NB4 (cell line): ENCODE measurements at regions not wholly inside any gene's neighbourhood (a gene's known extent, or its start where the extent isn't known, plus 50 kb on each side); places are given as distances from the start of the nearest gene placed in this dataset.

Source experiments
- POLR2A ChIP-seq: IDR thresholded peaks from 2 replicates; pipeline ENCODE4 v1.6.1; 2011; ENCODE audit warnings: mild to moderate bottlenecking; ENCODE audit not compliant: insufficient read length; ENCODE audit errors: extremely low read depth
- TF ChIP-seq, protein P1 (sequence below): IDR thresholded peaks from one replicate; pipeline ENCODE4 v1.5.1; 2012; ENCODE audit warnings: low read depth, low read length

DNA sequence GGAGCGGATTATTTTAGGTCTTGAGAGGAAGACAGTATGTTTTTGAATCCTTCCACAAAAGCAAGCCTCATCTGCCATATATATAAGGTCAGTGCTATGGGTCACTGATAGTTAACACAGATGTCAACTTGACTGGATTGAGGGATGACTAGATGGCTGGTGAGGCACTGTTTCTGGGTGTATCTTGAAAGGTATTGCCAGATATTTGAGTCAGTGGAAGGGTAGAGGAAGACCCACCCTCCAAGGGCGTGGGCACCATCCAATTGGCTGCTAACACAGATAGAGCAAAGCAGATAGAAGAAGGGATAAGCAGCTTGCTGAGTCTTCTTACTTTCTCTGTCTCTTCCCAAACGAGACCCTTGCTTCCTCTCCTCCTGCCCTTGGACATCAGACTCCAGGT is 185.0 kb upstream of the BTG1 start:
- TF ChIP-seq POLR2A, result no peak
- TF ChIP-seq, protein P1, sequence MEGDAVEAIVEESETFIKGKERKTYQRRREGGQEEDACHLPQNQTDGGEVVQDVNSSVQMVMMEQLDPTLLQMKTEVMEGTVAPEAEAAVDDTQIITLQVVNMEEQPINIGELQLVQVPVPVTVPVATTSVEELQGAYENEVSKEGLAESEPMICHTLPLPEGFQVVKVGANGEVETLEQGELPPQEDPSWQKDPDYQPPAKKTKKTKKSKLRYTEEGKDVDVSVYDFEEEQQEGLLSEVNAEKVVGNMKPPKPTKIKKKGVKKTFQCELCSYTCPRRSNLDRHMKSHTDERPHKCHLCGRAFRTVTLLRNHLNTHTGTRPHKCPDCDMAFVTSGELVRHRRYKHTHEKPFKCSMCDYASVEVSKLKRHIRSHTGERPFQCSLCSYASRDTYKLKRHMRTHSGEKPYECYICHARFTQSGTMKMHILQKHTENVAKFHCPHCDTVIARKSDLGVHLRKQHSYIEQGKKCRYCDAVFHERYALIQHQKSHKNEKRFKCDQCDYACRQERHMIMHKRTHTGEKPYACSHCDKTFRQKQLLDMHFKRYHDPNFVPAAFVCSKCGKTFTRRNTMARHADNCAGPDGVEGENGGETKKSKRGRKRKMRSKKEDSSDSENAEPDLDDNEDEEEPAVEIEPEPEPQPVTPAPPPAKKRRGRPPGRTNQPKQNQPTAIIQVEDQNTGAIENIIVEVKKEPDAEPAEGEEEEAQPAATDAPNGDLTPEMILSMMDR, result no peak
